ENCODE measurements at regions not wholly inside any gene's neighbourhood (a gene's known extent, or its start where the extent isn't known, plus 50 kb on each side); places are given as distances from the start of the nearest gene placed in this dataset.

DNA sequence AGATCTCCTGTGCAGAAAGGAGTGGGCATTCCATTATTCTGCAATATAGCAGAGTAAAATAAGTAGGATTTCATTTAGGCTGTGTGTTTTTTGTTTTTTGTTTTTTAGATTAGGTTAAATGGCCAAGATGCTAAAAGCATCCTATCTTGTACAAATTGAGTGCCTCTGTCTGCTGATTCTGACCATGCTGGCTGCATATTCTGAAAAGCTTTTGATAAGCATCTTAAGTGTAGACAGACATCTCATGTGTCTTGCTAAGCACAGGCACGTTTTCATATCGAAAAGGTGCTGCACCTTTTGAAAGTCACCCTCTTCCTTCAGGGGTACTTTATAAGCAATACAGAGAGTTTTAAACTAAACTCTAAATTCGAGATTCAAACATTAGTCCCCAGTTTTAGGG lies 74.0 kb upstream of the BCL11A start:
- TF ChIP-seq, protein P1, sequence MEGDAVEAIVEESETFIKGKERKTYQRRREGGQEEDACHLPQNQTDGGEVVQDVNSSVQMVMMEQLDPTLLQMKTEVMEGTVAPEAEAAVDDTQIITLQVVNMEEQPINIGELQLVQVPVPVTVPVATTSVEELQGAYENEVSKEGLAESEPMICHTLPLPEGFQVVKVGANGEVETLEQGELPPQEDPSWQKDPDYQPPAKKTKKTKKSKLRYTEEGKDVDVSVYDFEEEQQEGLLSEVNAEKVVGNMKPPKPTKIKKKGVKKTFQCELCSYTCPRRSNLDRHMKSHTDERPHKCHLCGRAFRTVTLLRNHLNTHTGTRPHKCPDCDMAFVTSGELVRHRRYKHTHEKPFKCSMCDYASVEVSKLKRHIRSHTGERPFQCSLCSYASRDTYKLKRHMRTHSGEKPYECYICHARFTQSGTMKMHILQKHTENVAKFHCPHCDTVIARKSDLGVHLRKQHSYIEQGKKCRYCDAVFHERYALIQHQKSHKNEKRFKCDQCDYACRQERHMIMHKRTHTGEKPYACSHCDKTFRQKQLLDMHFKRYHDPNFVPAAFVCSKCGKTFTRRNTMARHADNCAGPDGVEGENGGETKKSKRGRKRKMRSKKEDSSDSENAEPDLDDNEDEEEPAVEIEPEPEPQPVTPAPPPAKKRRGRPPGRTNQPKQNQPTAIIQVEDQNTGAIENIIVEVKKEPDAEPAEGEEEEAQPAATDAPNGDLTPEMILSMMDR (conservative IDR thresholded peaks at IDR 0.05), result no peak
- no peak for TF ChIP-seq ZFX (IDR thresholded peaks at IDR 0.05)
